SK-N-SH (cell line): ENCODE measurements at regions not wholly inside any gene's neighbourhood (a gene's known extent, or its start where the extent isn't known, plus 50 kb on each side); places are given as distances from the start of the nearest gene placed in this dataset.

Experiments used
- CTCF ChIP-seq: fragments of 200-600 bp; sonication (generic); IDR thresholded peaks from 2 replicates; pipeline ENCODE4 v1.6.1; 2017; ENCODE audit warnings: antibody characterized with exemption, mild to moderate bottlenecking, moderate library complexity
- ZBTB33 ChIP-seq: IDR thresholded peaks from 2 replicates; pipeline ENCODE4 v1.4.0; 2012; ENCODE audit warnings: low read depth, borderline replicate concordance

GRCh38 chr10:3935933-3936359, 150.9 kb upstream of the KLF6 start:
- TF ChIP-seq ZBTB33, result no peak
- no peak for TF ChIP-seq CTCF
